IMR-90 (cell line): ENCODE measurements at regions not wholly inside any gene's neighbourhood (a gene's known extent, or its start where the extent isn't known, plus 50 kb on each side); places are given as distances from the start of the nearest gene placed in this dataset.

Experiments
- ATAC-seq: fragments of 200-7000 bp; cut with Tn5 transposase; 2 replicates; pipeline ENCODE4 v1.9.1; 2020; ENCODE audit warnings: low read depth, mild to moderate bottlenecking, moderate library complexity
- BruUV-seq: library from RNA; stranded (reverse); fragments of 400-500 nt; replicated peaks from 2 replicates; lab custom pipeline; 2021; lab: Mats Ljungman, UMichigan
- CTCF ChIA-PET: fragments of 300-600 bp; formaldehyde crosslinking; extraction: SDS; loops from one replicate; lab custom pipeline; 2021; ENCODE audit warnings: antibody characterized with exemption; lab: Yijun Ruan, JAX
- POLR2A ChIA-PET: fragments of 300-600 bp; sonication (Branson Sonifier 250); formaldehyde crosslinking; loops from one replicate; lab custom pipeline; 2022; ENCODE audit warnings: antibody characterized with exemption; ENCODE audit not compliant: unreplicated experiment; lab: Charles Lee
- DNase-seq: peaks from one replicate; pipeline ENCODE4 v3.0.0; 2013
- H2AFZ ChIP-seq: replicated peaks from 2 replicates; pipeline ENCODE3; 2013; ENCODE audit warnings: low read length, mild to moderate bottlenecking; ENCODE audit not compliant: poor library complexity
- H2AK5ac ChIP-seq: 2 replicates; pipeline ENCODE4 v1.6.1; 2013; ENCODE audit warnings: low read depth, low read length, inconsistent platforms
- H2AK9ac ChIP-seq: replicated peaks from 2 replicates; pipeline ENCODE3; 2013; ENCODE audit warnings: mild to moderate bottlenecking, low read depth, low read length, moderate library complexity; ENCODE audit not compliant: poor library complexity
- H2BK120ac ChIP-seq: 2 replicates; pipeline ENCODE4 v1.6.1; 2013; ENCODE audit warnings: low read depth, low read length, inconsistent platforms
- H2BK15ac ChIP-seq: 3 replicates; pipeline ENCODE4 v1.6.1; 2013; ENCODE audit warnings: low read depth, low read length, inconsistent platforms
- H2BK20ac ChIP-seq: 2 replicates; pipeline ENCODE4 v1.6.1; 2013; ENCODE audit warnings: low read depth, mild to moderate bottlenecking, inconsistent platforms, low read length, moderate library complexity
- H2BK5ac ChIP-seq: 2 replicates; pipeline ENCODE4 v1.6.1; 2013; ENCODE audit warnings: mild to moderate bottlenecking, low read depth, low read length, inconsistent platforms; ENCODE audit not compliant: poor library complexity, severe bottlenecking
- H3K14ac ChIP-seq: replicated peaks from 2 replicates; pipeline ENCODE4 v1.6.1; 2013; ENCODE audit warnings: low read depth, low read length, inconsistent platforms
- H3K18ac ChIP-seq: 2 replicates; pipeline ENCODE4 v1.6.1; 2013; ENCODE audit warnings: low read depth, low read length, control low read depth
- H3K23ac ChIP-seq: 2 replicates; pipeline ENCODE4 v1.6.1; 2013; ENCODE audit warnings: low read depth, low read length, inconsistent platforms
- H3K27ac ChIP-seq: 2 replicates; pipeline ENCODE4 v1.5.1; 2013; ENCODE audit warnings: mild to moderate bottlenecking, control low read depth, low read length; ENCODE audit not compliant: insufficient read depth
- H3K27me3 ChIP-seq: 2 replicates; pipeline ENCODE4 v1.6.1; 2013; ENCODE audit warnings: low read length; ENCODE audit not compliant: control insufficient read depth, insufficient read depth
- H3K36me3 ChIP-seq: 2 replicates; pipeline ENCODE4 v1.6.1; 2013; ENCODE audit warnings: low read length, mixed read lengths; ENCODE audit not compliant: control insufficient read depth, insufficient read depth
- H3K4ac ChIP-seq: 2 replicates; pipeline ENCODE4 v1.6.1; 2013; ENCODE audit warnings: low read depth, low read length, inconsistent platforms
- H3K4me1 ChIP-seq: 2 replicates; pipeline ENCODE4 v1.6.1; 2013; ENCODE audit warnings: low read length, mixed read lengths; ENCODE audit not compliant: control insufficient read depth, insufficient read depth
- H3K4me2 ChIP-seq: 2 replicates; pipeline ENCODE4 v1.6.1; 2013; ENCODE audit warnings: low read depth, mild to moderate bottlenecking, control low read depth, low read length, moderate library complexity
- H3K4me3 ChIP-seq: 2 replicates; pipeline ENCODE4 v1.5.1; 2013; ENCODE audit warnings: low read depth, mild to moderate bottlenecking, control low read depth, low read length, moderate library complexity; ENCODE audit not compliant: insufficient read depth
- H3K56ac ChIP-seq: 2 replicates; pipeline ENCODE4 v1.6.1; 2013; ENCODE audit warnings: low read length, inconsistent platforms; ENCODE audit not compliant: insufficient read depth; ENCODE audit errors: extremely low read depth
- H3K79me1 ChIP-seq, 2 experiments: 2 replicates each; pipeline ENCODE4 v1.6.1; 2013; ENCODE audit warnings: low read length in 2 of 2, inconsistent platforms in 1 of 2, low read depth in 1 of 2
- H3K9ac ChIP-seq: 2 replicates; pipeline ENCODE4 v1.6.1; 2013; ENCODE audit warnings: low read depth, low read length, control low read depth
- H3K9me1 ChIP-seq: 2 replicates; pipeline ENCODE4 v1.6.1; 2013; ENCODE audit warnings: low read length, inconsistent platforms; ENCODE audit not compliant: insufficient read depth
- H3K9me3 ChIP-seq: 2 replicates; pipeline ENCODE4 v1.6.1; 2013; ENCODE audit warnings: low read length; ENCODE audit not compliant: control insufficient read depth, insufficient read depth
- H4K20me1 ChIP-seq: 2 replicates; pipeline ENCODE4 v1.6.1; 2013; ENCODE audit warnings: low read length, inconsistent platforms; ENCODE audit not compliant: insufficient read depth
- H4K5ac ChIP-seq: 2 replicates; pipeline ENCODE4 v1.6.1; 2013; ENCODE audit warnings: mild to moderate bottlenecking, low read depth, low read length, control low read depth
- H4K8ac ChIP-seq, 2 experiments: 2 replicates each; pipeline ENCODE4 v1.6.1; 2013; ENCODE audit warnings: low read depth in 2 of 2, low read length in 2 of 2, control low read depth in 1 of 2, inconsistent platforms in 1 of 2
- H4K91ac ChIP-seq: 2 replicates; pipeline ENCODE4 v1.6.1; 2013; ENCODE audit warnings: low read depth, low read length, inconsistent platforms; ENCODE audit not compliant: insufficient read depth
- CEBPB ChIP-seq: IDR thresholded peaks from 2 replicates; pipeline ENCODE4 v1.6.1; 2012; ENCODE audit warnings: low read depth, low read length, improper control_type of control experiment
- CHD1 ChIP-seq: IDR thresholded peaks from 2 replicates; pipeline ENCODE4 v1.6.1; 2012; ENCODE audit warnings: low read depth, low read length, improper control_type of control experiment
- CTCF ChIP-seq: conservative IDR thresholded peaks from 2 replicates; pipeline ENCODE4 v1.5.1; 2012; ENCODE audit warnings: mild to moderate bottlenecking, low read depth, low read length, improper control_type of control experiment
- ELK1 ChIP-seq: fragments of 150-350 bp; IDR thresholded peaks from 2 replicates; pipeline ENCODE4 v1.6.1; 2016; ENCODE audit warnings: low read depth, mild to moderate bottlenecking, low read length, moderate library complexity, borderline replicate concordance
- MAZ ChIP-seq: IDR thresholded peaks from 2 replicates; pipeline ENCODE4 v1.6.1; 2012; ENCODE audit warnings: low read depth, mild to moderate bottlenecking, low read length, improper control_type of control experiment, moderate library complexity, borderline replicate concordance
- POLR2A ChIP-seq: IDR thresholded peaks from 2 replicates; pipeline ENCODE4 v1.6.1; 2012; ENCODE audit warnings: mild to moderate bottlenecking, low read depth, low read length
- RAD21 ChIP-seq: IDR thresholded peaks from 2 replicates; pipeline ENCODE4 v1.6.1; 2012; ENCODE audit warnings: low read length, improper control_type of control experiment
- RCOR1 ChIP-seq: IDR thresholded peaks from 2 replicates; pipeline ENCODE4 v1.6.1; 2012; ENCODE audit warnings: mild to moderate bottlenecking, low read length, improper control_type of control experiment; ENCODE audit not compliant: insufficient replicate concordance
- RFX5 ChIP-seq: IDR thresholded peaks from 2 replicates; pipeline ENCODE4 v1.8.0; 2012; ENCODE audit warnings: low read depth, mild to moderate bottlenecking, low read length, moderate library complexity
- SMC3 ChIP-seq: fragments of 150-350 bp; IDR thresholded peaks from 2 replicates; pipeline ENCODE4 v1.6.1; 2016; ENCODE audit warnings: low read depth, mild to moderate bottlenecking, antibody characterized with exemption, low read length, moderate library complexity
- WGBS, 2 experiments: methylation state at CpG; one replicate each; pipeline versions ENCODE4 v1.1.5 to v1.1.7; 2013; ENCODE audit warnings: missing lambda C conversion rate in 2 of 2; ENCODE audit not compliant: insufficient read length in 1 of 2; ENCODE audit errors: extremely low coverage in 2 of 2; 5-methylcytosine and 5-hydroxymethylcytosine counted together
- dilution Hi-C: fragments of 300-500 bp; cut with HindIII; formaldehyde crosslinking; loops from one replicate; pipeline ENCODE4 v1.14.3; 2018; ENCODE audit warnings: low sequenced_read_pairs; ENCODE audit not compliant: unreplicated experiment
- in situ Hi-C: fragments of 300-500 bp; cut with MboI; formaldehyde crosslinking; loops from 3 replicates; pipeline ENCODE4 v1.14.3; 2019; ENCODE audit warnings: low sequenced_read_pairs, inconsistent platforms, mixed read lengths
- intact Hi-C: fragments of 100-400 bp; cut with micrococcal nuclease; formaldehyde crosslinking; loops from 2 replicates; pipeline ENCODE4 v1.10.0; 2022

GRCh38 chr5:174567506-174568141 is 156.8 kb upstream of the MSX2 start:
- no peak overlapping the region for H3K56ac ChIP-seq
- H3K4me1 ChIP-seq: peaks cover 10% of the 10 kb centered on the region
- H4K8ac ChIP-seq: no peak overlapping the region
- POLR2A ChIA-PET: no interaction called here
- peak overlapping the region; percentile 8; the same call in 1 of the 2 replicates for H2BK20ac ChIP-seq
- no peaks in the 10 kb centered on the region for H3K36me3 ChIP-seq
- H3K9ac ChIP-seq: no peak overlapping the region
- no peaks in the 10 kb centered on the region for H4K20me1 ChIP-seq
- no peaks in the 10 kb centered on the region for H3K27me3 ChIP-seq
- no peak overlapping the region for H2AK9ac ChIP-seq
- no peak overlapping the region for H3K4me3 ChIP-seq
- dilution Hi-C loops: no loop called here
- CTCF ChIA-PET: interaction anchor here (0.6 kb wide), 1 partner anchor 825 kb away, joined by 4 read pairs; no protein-coding TSS in a partner anchor
- intact Hi-C loops: no loop called here
- TF ChIP-seq RFX5 (no peak), RAD21 (no peak), RCOR1 (no peak), CTCF (no peak), CHD1 (no peak), SMC3 (no peak), ELK1 (no peak), MAZ (no peak), POLR2A (no peak), CEBPB (no peak)
- H2AFZ ChIP-seq: no peak overlapping the region
- H3K9me3 ChIP-seq: no peaks in the 10 kb centered on the region
- no peak overlapping the region for H3K14ac ChIP-seq
- ATAC-seq (no peak), DNase-seq (no peak)
- H4K5ac ChIP-seq: no peak overlapping the region
- peak overlapping the region; percentile 34 for H4K91ac ChIP-seq
- H3K79me1 ChIP-seq: no peaks in the 10 kb centered on the region
- H3K4ac ChIP-seq: no peak overlapping the region
- no peak overlapping the region for H3K23ac ChIP-seq
- no peak overlapping the region for H2BK15ac ChIP-seq
- no peak overlapping the region for H3K27ac ChIP-seq
- H2BK5ac ChIP-seq: no peak overlapping the region
- no TSS peak for BruUV-seq
- in situ Hi-C loops: no loop called here
- WGBS, 2 experiments: 80% methylated on average over 1 of the region's 7 CpGs; no CpG with 5 or more reads in 1 of the 2 experiments
- H2AK5ac ChIP-seq: no peak overlapping the region
- H3K18ac ChIP-seq: no peak overlapping the region
- H3K9me1 ChIP-seq: peaks cover 2% of the 10 kb centered on the region
- no peak overlapping the region for H3K4me2 ChIP-seq
- no peak overlapping the region for H2BK120ac ChIP-seq
